Mesothelial cell of epicardium (in vitro differentiated cells): ENCODE measurements at regions not wholly inside any gene's neighbourhood (a gene's known extent, or its start where the extent isn't known, plus 50 kb on each side); places are given as distances from the start of the nearest gene placed in this dataset.

Experiments
- DNase-seq, 2 experiments: peaks; one replicate each; pipeline ENCODE4 v3.0.0; 2021; ENCODE audit warnings: low spot score in 2 of 2; ENCODE audit not compliant: unreplicated experiment in 2 of 2
- H3K27ac Mint-ChIP-seq: 2 replicates; pipeline ENCODE4 v1.8.0; 2021; ENCODE audit warnings: mixed read lengths
- H3K27me3 Mint-ChIP-seq: 2 replicates; pipeline ENCODE4 v1.8.0; 2021; ENCODE audit warnings: low read depth, mixed read lengths
- H3K36me3 Mint-ChIP-seq: 2 replicates; pipeline ENCODE4 v1.8.0; 2021; ENCODE audit warnings: mixed read lengths
- H3K4me1 Mint-ChIP-seq: 2 replicates; pipeline ENCODE4 v1.8.0; 2021; ENCODE audit warnings: mixed read lengths
- H3K4me3 Mint-ChIP-seq: 2 replicates; pipeline ENCODE4 v1.8.0; 2021; ENCODE audit warnings: mild to moderate bottlenecking, moderate library complexity, mixed read lengths
- H3K9me3 Mint-ChIP-seq: 2 replicates; pipeline ENCODE4 v1.8.0; 2021; ENCODE audit warnings: mixed read lengths
- CTCF ChIP-seq: fragments of 200-600 bp; sonication (generic); IDR thresholded peaks from one replicate; pipeline ENCODE4 v1.5.0; 2021; ENCODE audit warnings: antibody characterized with exemption; ENCODE audit not compliant: unreplicated experiment

GRCh38 chr1:30184393-30185141 lies 538.8 kb downstream of the MATN1 start:
- DNase-seq = peak in 1 of 2 experiments; percentile 34

GRCh38 chr1:30183895-30184294 lies 539.5 kb downstream of the MATN1 start:
- Mint-ChIP-seq H3K4me3 (no peak overlapping the region), H3K27ac (no peak overlapping the region)
- DNase-seq = peak in 1 of 2 experiments; percentile 29

More at GRCh38 chr1:30184393-30185141, 538.8 kb downstream of the MATN1 start:
- H3K4me3 Mint-ChIP-seq = no peak overlapping the region
- peaks cover 53% of the 10 kb centered on the region for H3K27me3 Mint-ChIP-seq
- no peak overlapping the region for H3K27ac Mint-ChIP-seq
- H3K36me3 Mint-ChIP-seq = no peaks in the 10 kb centered on the region
- TF ChIP-seq CTCF = no peak
- no peaks in the 10 kb centered on the region for H3K9me3 Mint-ChIP-seq
- H3K4me1 Mint-ChIP-seq = no peaks in the 10 kb centered on the region

GRCh38 chr1:30183006-30183405 lies 540.4 kb downstream of the MATN1 start:
- H3K27me3 Mint-ChIP-seq = peaks cover 44% of the 10 kb centered on the region
- no peaks in the 10 kb centered on the region for H3K4me1 Mint-ChIP-seq
- peaks cover 3% of the 10 kb centered on the region for H3K9me3 Mint-ChIP-seq
- H3K36me3 Mint-ChIP-seq = no peaks in the 10 kb centered on the region
- H3K27ac Mint-ChIP-seq = no peak overlapping the region
- no peak for DNase-seq
- TF ChIP-seq CTCF = no peak
- no peak overlapping the region for H3K4me3 Mint-ChIP-seq

More at GRCh38 chr1:30183895-30184294, 539.5 kb downstream of the MATN1 start:
- no peaks in the 10 kb centered on the region for H3K4me1 Mint-ChIP-seq
- H3K9me3 Mint-ChIP-seq = peaks cover 3% of the 10 kb centered on the region
- TF ChIP-seq CTCF = no peak
- peaks cover 53% of the 10 kb centered on the region for H3K27me3 Mint-ChIP-seq
- H3K36me3 Mint-ChIP-seq = no peaks in the 10 kb centered on the region

GRCh38 chr1:30179942-30180543 lies 543.3 kb downstream of the MATN1 start:
- Mint-ChIP-seq H3K36me3 (no peaks in the 10 kb centered on the region), H3K4me3 (no peak overlapping the region), H3K27me3 (peaks cover 52% of the 10 kb centered on the region), H3K27ac (no peak overlapping the region), H3K4me1 (no peaks in the 10 kb centered on the region), H3K9me3 (peaks cover 3% of the 10 kb centered on the region)
- DNase-seq = peak in 1 of 2 experiments; percentile 7
- TF ChIP-seq CTCF = no peak

- no peak for TF ChIP-seq CTCF
- H3K27me3 Mint-ChIP-seq = peaks cover 48% of the 10 kb centered on the region
- no peak overlapping the region for H3K4me3 Mint-ChIP-seq
- peaks cover 3% of the 10 kb centered on the region for H3K9me3 Mint-ChIP-seq
- H3K36me3 Mint-ChIP-seq = no peaks in the 10 kb centered on the region
- no peak overlapping the region for H3K27ac Mint-ChIP-seq
- H3K4me1 Mint-ChIP-seq = no peaks in the 10 kb centered on the region
- DNase-seq = no peak
Observed at GRCh38 chr1:30176477-30176876, 546.9 kb downstream of the MATN1 start.
